ENCODE measurements at regions not wholly inside any gene's neighbourhood (a gene's known extent, or its start where the extent isn't known, plus 50 kb on each side); places are given as distances from the start of the nearest gene placed in this dataset.

DNA sequence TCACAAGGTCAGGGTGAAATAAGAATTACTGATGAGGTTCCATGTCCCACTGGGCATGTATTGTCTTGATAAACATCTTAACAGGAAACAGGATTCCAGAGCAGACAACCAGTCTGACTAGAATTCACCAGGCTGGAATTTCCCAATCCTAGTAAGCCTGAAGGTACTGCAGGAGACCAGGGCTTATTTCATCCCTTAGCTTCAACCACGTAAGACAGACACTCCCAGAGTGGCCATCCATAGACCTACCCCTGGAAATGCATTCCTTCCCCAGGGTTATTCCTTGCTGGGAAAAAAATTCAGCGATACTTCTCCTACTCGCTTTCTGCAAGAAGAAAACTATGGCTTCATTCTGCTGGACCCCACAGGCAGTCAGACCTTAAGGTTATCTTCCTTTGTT lies 785.4 kb downstream of the NR2F1-AS1 start:
- intact Hi-C loops (cut with DNase I) = no loop called here
- H3K4me3 ChIP-seq = no peak overlapping the region
- H3K9me3 ChIP-seq = peaks cover 10% of the 10 kb centered on the region
- H3K36me3 ChIP-seq = no peaks in the 10 kb centered on the region
- ATAC-seq (no peak), DNase-seq (no peak)
- no peaks in the 10 kb centered on the region for H3K4me1 ChIP-seq
- no peak for TF ChIP-seq CTCF (IDR thresholded peaks at IDR 0.05)
- no peaks in the 10 kb centered on the region for H3K27me3 ChIP-seq (ENCODE audit: low read depth)
- H3K27ac ChIP-seq = no peak overlapping the region

- H3K9me3 ChIP-seq = no peaks in the 10 kb centered on the region
- H3K27me3 ChIP-seq (ENCODE audit: low read depth) = no peaks in the 10 kb centered on the region
- DNase-seq (no peak), ATAC-seq (no peak)
- no peaks in the 10 kb centered on the region for H3K36me3 ChIP-seq
- H3K4me1 ChIP-seq = no peaks in the 10 kb centered on the region
- no peak for TF ChIP-seq CTCF (IDR thresholded peaks at IDR 0.05)
- no peak overlapping the region for H3K27ac ChIP-seq
- intact Hi-C loops (cut with DNase I) = no loop called here
- H3K4me3 ChIP-seq = no peak overlapping the region
Observed at GRCh38 chr5:92780057-92780456, 801.0 kb downstream of the NR2F1-AS1 start.

- no peaks in the 10 kb centered on the region for H3K4me1 ChIP-seq
- H3K4me3 ChIP-seq = no peak overlapping the region
- intact Hi-C loops (cut with DNase I) = no loop called here
- H3K27me3 ChIP-seq (ENCODE audit: low read depth) = no peaks in the 10 kb centered on the region
- no peak for TF ChIP-seq CTCF (IDR thresholded peaks at IDR 0.05)
- no peaks in the 10 kb centered on the region for H3K36me3 ChIP-seq
- no peaks in the 10 kb centered on the region for H3K9me3 ChIP-seq
- DNase-seq (no peak), ATAC-seq (no peak)
- H3K27ac ChIP-seq = no peak overlapping the region
Observed at GRCh38 chr5:92779536-92779935, 801.5 kb downstream of the NR2F1-AS1 start.

DNA sequence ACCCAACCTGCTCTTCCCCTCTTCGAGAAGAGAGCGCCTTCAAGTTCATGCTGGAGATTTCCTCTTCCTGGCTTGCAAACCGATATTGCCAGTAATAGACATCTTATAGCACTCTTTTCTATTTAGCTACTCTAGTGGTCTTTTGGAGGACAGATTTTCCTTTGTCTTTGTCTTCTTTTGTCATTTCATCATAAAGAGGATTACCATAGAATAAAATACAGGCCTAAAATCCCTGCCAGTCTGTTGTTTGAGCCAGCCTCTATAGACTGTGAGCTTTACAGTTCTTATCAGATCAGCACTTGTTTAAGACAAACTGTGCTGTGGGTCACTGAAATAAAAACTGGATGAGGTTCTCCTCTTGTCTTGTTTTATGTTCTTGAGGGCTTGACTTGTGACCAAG lies 802.8 kb downstream of the NR2F1-AS1 start:
- Histone ChIP-seq H3K27me3 (ENCODE audit: low read depth) (no peaks in the 10 kb centered on the region), H3K9me3 (no peaks in the 10 kb centered on the region), H3K27ac (no peak overlapping the region), H3K4me1 (no peaks in the 10 kb centered on the region), H3K4me3 (no peak overlapping the region), H3K36me3 (no peaks in the 10 kb centered on the region)
- DNase-seq = no peak
- ATAC-seq = no peak
- no peak for TF ChIP-seq CTCF (IDR thresholded peaks at IDR 0.05)
- intact Hi-C loops (cut with DNase I) = no loop called here

GRCh38 chr5:92777421-92777820 lies 803.6 kb downstream of the NR2F1-AS1 start:
- no peaks in the 10 kb centered on the region for H3K9me3 ChIP-seq
- intact Hi-C loops (cut with DNase I) = no loop called here
- no peaks in the 10 kb centered on the region for H3K36me3 ChIP-seq
- H3K27me3 ChIP-seq (ENCODE audit: low read depth) = no peaks in the 10 kb centered on the region
- no peak for ATAC-seq
- no peak overlapping the region for H3K4me3 ChIP-seq
- DNase-seq = no peak
- H3K4me1 ChIP-seq = no peaks in the 10 kb centered on the region
- H3K27ac ChIP-seq = no peak overlapping the region
- TF ChIP-seq CTCF (IDR thresholded peaks at IDR 0.05) = no peak

All from lower lobe of right lung (tissue), 2 donors.